GM18907 (cell line): ENCODE measurements at regions not wholly inside any gene's neighbourhood (a gene's known extent, or its start where the extent isn't known, plus 50 kb on each side); places are given as distances from the start of the nearest gene placed in this dataset.
A peak's percentile ranks its signal among the peaks of the same experiment; 100 is the strongest.

Experiments used
- ATAC-seq: cut with Tn5 transposase; IDR thresholded peaks from one replicate; pipeline ENCODE4 v1.9.1; 2021; ENCODE audit warnings: mild to moderate bottlenecking, moderate library complexity; ENCODE audit not compliant: unreplicated experiment

DNA sequence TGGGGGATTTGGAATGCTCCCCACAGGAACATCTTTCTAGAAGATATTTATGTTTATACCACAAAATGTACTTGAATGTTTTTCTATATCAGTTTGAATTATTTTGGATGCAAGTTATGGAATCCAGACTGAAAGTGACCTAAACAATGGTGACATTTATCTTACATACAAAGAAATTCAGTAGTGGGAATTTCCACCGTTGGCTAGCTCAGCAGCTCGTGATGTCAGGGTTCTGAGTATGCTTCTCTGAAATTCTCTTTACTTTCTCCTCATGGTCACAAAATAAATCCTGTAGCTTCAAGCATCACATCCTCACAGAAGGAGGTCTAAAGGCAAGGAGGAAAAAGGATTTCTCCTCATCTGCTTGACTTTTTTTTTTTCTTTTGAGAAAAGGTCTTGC is 105.3 kb downstream of the AKAIN1 start:
- ATAC-seq: no peak

DNA sequence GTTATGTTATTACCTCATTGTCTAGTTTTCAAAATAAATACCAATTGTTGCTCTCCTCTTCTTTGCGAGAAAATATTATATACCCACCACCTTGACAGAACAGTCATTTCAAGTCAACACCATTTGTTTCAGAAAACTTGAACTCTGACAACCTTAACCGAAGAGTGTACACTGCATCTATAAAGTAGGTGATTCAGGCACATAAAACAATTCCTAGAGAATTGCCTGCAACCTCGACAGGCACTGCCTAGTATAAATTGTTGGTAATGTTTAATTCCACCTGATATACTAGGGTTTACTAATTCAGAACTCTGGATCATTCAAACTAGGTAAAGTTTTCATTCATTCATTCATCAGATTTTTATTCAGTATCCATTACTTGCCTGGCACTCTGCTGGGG is 121.8 kb downstream of the AKAIN1 start:
- no peak for ATAC-seq

DNA sequence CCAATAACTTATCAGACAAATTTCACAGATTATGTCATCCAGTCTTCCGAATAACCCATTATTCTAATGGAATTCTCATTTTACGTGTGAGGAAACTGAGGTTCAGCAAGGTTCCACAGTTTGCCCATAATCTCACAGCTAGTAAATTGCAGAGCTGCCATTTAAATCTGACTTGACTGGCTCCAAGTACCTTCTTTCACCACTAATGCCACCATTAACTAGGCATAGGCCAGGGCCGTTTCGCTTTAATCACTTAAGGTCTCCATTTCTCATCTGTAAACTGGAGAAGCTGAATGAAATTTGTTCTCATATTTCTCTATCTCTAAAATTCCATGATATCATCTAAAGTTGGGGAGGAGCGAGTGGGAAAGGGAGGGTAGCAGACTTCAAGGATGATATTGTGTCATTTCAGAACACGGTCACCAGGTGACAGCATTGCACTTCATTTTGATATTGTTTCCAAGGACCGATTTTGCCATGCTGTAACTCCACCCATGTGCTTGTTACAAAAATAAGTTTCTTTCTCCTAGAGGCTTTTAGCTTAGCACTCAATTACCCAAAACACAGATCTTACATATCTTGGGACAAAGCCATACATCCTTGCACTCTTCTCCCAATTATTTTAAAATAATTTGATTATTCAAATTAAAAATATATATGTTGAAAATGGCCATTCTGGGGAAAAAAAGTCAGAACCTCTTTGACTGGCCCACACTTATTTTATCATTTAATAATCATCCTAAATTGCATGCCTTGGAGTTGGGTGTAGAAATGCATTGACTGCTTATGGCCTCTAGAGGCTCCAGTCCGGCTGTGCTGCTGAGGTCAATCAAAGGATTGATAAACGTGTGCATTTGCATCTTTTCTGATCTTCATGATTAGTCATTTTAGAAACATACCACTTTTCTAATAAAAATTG is 123.8 kb downstream of the AKAIN1 start:
- ATAC-seq: peak; percentile 82

DNA sequence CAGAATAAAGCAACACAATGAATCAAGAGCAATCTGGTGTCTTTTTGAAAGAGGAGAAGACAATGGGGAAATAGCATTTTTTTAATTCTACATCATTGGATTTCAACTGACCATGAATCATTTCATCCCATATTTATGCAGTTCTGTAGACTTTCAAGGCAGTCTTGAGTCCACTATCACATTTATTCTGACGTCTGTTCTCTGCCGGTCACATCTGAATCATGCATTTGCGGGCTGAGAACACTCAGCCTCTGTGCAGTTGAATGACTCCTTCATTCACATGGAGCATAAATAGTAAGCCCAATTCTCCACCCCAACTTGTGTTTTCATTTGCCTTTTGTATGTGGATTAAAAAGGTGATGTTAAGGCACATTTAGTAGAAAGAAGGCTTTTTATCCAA is 128.2 kb downstream of the AKAIN1 start:
- no peak for ATAC-seq

DNA sequence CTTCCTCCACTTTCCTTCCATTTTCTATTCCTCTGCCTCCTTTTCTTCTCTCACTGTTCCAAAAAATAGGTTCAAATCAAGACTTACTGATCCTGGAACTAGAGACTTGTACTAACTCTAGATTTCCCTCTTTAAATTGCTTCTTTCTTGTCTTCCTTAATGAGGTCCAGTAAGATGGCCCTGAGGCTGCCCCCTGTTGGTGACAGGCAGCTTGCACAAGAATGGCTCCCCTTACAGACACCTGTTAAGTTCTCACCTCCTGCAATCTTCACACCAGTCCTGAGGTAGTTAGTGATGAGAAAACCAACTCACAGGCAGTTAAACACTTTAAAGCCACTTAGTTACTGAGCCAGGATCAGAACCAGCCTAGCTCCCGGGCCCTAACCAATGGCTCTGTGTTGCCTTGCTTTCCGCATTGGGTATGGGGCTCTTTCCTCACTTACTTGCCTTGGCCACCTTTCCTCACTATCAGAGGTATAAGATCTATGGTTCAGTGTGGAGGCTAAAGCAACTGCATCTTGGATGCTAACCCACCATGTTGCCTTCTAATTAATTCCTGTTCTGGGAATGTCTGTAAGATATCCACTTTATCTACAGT is 130.6 kb downstream of the AKAIN1 start:
- no peak for ATAC-seq

DNA sequence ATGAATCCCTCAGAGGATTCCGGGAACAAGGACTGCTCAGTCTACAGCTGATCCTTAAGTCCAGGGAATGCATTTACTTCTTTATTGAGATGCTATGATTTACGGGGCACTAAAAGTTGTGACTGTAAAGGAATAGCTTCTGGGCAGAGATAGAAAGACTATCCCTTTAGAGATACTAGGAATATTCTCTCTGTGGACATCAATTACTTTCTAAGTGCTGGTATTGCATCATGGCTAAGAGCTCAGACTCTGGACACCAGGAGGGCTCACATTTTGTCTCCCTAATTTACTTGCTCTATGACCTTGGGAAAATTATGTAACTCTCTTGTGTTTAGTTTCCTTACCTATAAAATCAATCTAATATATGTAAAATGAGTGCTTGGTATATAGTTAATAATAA is 131.4 kb downstream of the AKAIN1 start:
- ATAC-seq: no peak

DNA sequence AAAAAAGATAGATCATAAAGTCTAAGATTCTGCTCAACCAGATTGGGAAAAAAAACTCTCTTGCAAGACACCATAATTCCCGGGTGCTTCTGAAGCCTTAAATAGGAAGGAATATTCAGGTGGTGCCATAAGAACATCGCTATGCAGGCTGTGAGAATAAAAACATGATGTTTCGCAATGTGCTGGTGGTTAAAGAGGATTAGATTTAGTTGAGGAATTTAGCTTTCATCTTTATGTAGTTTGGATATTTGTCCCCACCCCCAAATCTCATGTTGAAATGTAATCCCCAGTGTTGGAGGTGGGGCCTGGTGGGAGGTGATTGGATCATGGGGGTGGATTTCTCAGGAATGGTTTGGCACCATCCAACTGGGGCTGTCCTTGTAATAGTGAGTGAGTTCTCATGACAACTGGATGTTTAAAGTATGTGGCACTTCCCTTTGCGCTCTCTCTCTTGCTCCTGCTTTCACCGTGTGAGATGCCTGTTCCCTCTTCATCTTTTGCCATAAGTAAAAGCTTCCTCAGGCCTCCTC is 132.2 kb downstream of the AKAIN1 start:
- no peak for ATAC-seq

DNA sequence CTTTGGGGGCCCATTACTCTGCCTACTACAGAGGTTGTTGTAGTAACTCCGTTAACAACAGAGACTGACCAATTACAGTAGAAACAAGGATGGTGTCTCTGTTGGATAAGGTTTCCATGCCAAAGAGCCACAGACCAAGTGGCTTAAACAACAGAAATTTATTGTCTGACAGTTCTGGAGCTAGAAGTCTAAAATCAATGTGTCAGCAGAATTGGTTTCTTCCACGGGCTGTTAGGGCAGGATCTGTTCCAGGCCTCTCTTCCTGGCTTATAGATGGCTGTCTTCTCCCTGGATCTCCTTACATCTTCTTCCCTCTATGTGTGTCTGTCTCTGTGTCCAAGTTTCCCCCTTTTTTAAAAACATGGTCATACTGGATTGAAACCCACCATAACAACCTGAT is 135.3 kb downstream of the AKAIN1 start:
- no peak for ATAC-seq

DNA sequence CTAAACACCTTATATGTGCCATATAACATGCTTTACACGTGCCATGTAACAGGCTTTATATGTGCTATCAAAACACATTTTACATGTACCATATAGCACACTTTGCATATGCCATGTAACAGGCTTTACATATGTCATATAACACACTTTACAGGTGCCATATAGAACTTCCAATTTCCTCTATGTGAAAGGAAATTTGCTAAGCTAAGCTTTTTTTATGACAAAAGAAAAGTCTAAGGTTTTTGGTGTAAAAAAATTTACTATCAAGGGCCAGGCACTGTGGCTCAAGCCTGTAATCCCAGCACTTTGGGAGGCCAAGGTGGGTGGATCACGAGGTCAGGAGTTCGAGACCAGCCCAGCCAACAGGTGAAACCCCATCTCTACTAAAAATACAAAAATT is 136.5 kb downstream of the AKAIN1 start:
- no peak for ATAC-seq

DNA sequence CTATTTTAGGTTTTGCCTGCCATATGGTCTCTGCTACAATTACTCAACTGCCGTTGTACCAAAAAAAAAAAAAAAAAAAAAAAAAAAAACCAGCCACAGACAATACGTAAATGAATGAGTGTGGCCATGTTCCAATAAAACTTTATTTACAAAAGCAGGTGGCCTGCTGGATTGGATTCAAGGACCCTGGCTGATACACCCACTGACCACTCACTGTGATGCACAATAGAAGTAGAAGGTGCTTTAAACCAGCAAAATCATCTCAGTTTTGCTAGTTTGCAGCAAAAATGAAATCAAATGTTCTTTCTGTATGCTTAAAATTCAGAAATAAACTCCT is 137.4 kb downstream of the AKAIN1 start:
- no peak for ATAC-seq

DNA sequence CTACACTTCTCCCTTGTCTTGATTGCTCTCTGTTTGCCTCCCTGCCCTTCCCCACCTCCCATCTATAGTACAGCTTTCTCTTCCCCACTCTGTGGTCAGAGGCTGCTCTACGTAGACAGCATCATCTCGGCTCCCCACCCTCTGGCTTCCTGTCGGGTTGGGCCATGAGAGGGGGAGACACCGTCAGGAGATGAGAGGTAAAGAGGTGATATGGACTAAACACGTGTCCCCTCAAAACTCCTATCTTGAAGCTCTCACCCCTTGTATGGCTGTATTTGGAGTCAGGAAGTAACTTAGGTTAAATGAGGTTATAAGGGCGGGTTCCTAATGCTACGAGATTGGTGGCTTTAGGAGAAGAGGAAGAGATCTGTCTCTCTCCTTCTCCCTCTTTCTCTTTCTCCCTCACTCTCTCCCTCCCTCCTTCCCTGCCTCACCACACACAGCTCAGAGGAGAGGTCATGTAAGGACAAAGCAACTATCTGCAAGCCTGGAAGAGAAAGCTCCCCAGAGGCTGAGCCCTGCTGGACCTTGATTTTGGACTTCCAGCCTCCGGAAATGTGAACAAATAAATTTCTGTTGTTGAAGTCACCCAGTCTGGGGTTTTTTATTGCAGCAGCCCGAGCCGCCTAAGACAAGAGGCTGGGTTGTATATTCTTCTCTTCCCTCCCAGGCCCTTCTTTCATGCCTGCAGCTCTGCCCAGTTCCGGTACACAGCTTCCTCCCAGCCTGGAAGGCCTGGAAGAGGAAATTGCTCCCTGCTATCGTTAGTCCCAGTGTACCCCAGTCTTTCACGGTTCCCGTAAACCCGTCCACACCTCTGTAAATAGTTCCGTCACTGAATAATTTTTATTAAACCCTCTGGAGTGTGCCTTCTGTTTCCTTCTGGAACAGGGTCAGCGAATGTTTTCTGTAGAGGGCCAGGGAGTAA is 138.0 kb downstream of the AKAIN1 start:
- peak; percentile 65 for ATAC-seq

DNA sequence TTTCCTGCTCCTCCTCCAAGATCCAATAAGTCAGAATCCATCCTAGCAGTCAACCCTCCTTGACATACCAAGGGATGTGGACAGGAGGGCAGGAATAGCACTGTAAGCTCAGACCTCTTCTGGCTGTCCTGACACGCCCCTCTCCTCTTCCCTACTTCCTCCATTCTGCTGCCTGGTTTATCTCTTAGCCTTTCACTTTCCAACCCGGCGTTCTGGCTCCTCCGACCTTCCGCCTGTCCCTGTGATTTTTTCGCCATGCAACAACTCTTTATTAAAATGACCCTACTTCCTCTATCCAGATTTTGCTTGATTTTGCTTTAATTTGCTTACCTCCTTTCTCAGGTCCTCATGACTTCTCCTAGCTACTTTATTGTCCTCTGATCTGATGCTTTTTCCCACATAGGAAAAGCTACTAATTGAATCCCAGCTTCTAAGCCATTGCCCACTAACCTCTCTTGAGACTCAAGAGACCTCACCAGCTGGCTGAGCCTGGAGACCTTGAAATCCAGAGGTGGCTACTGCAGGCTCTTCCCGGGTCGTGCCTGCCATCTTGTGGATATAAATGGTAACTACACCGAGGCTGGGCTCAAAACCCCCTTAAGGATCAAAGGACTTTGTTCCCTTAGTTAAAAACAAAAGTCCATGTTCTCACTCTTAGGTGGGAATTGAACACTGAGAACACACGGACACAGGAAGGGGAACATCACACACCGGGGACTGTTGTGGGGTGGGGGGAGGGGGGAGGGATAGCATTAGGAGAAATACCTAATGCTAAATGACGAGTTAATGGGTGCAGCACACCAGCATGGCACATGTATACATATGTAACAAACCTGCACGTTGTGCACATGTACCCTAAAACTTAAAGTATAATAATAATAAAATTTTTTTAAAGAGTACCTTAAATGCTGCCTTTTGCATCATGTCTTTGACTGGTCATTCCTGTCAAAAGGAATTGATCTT is 139.4 kb downstream of the AKAIN1 start:
- peak; percentile 82 for ATAC-seq

DNA sequence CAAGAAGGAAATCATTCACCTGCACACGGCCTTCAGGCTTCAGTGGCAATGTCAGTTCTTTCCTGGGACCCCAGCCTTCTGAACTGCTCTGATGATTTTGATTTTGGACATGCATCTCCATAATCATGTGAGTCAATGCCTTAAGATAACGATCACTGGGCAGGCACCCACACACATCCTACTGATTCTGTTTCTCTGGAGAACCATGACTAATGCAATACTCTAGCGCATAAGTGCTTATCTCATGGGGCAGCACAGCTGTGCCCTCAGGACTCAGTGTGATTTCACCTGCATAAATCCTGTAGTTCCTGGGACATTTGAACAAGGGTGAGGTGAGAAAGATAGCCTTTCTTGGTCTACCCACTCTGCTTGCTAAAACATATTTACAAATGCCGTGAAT is 144.6 kb downstream of the AKAIN1 start:
- ATAC-seq: no peak

DNA sequence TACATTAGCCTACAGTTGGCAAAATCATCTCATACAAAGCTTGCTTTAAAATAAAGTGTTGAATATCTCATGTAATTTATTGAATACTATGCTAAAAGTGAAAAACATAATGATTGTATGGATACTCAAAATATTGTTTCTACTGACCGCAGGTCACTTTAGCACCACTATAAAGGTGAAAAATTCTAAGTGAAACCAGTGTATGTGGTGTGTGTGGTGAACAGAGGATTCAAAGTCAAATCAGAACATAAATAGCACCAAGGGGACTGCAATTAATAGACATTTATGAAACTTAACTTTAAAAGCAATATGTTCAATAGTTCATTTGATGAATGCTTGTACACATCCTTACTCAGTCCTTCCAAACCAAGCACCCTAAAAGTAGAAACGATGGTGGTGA is 145.8 kb downstream of the AKAIN1 start:
- ATAC-seq: no peak

DNA sequence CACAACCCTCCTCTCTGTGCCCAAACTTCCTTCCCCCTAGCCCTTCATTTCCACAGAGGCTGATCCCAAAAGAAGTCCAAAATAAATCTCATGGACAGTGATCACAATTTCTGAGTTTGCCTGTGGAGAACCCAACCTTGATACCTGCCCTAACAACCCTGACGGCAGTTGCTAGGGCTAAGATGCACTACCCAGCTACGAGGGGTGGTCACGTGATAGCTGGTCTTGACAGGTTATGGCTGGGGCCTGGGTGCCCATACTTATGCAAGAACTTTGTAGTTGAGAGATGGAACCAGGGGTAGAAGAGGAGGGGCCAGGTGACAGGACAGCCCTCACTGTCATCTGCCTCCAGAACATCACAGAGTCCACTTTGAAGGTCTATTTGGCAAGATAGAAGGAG is 147.9 kb downstream of the AKAIN1 start:
- ATAC-seq: no peak

DNA sequence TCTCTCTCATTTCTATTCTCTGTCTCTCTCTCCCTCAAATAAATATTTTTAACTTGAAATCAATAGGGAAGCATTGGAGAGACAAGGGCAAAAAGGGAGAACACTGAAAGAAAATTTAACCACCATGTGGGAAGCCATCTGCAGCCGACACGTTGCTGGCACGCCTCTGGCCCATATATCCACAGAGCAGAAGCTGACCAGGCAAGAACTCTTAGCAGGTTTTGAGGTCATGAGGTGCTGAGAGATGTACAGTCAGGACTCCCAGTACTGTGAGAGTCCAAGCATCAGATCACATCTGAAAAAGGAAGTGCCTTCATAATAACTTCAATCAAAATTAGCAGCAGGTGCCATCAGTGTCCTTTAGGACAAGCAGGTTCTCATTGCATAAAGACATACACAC is 156.6 kb downstream of the AKAIN1 start:
- ATAC-seq: no peak

DNA sequence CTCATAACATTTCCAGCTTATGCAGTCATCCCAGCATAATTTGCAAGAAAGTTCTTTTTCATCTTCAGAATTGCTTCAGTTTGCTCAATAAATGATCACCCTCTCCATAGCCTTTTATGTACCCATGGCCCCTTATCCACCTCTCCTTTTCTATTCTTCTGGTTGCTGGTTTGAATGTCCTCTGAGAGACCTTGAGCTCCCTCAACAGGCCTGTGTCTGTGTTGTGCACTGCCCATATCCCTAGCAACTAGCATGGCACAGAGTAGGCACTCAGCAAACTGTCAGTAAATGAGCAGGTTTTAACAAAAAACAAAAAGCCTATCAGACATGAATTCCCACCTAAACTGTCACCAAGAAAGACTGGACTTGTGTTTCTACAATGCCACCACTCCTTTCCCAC is 160.5 kb downstream of the AKAIN1 start:
- no peak for ATAC-seq

DNA sequence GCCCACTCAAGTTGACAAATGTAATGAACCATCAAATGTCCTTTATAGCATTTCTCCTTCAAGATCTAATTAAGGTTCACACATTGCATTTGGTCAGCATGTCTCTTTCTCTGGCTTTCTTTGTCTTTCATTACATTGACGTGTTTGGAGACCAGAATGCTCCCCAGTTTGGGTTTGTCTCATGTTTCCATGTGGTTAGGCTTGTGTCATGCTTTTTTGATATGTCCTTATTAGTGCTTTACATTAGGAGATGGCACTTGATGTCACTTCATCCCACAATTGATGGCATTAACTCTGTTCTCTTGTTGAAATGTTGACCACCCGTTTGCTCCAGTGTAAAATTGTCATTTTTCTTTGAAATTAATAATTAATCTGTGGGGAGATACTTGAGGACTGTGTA is 165.8 kb downstream of the AKAIN1 start:
- no peak for ATAC-seq

DNA sequence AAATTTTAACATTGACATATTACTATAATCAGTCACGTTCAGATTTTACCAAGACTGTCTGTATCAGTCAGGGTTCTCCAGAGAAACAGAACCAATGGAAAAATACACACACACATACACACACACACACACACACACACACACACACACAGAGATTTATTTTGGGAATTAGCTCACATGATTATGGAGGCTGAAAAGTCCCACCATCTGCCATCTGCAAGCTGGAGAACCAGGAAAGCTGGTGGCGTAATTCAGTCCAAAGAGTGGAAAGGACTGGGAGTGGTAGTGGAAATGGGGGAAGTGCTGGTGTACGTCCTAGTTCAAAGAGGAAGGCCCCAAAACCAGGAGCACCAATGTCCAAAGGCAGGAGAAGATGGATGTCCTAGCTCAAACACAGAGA is 166.4 kb downstream of the AKAIN1 start:
- no peak for ATAC-seq

DNA sequence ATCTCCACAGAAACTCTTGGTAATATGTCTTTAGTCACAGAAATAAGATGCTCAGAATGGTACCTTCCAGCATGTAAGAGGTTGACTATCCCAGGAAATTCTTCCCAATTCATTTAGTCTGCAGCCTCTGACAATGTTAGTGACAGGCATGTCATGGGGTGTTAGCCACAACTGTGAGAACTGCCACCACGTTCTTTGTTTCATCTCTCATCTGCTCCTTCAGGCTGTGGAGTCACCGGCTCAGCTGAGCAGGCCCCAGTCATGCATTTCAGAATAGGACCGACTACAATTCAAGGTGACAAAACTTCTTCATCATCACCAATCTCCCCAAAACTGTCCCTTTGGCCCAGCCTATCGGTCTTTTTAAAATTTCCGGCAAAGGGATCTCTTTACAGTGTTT is 167.5 kb downstream of the AKAIN1 start:
- ATAC-seq: no peak
